HG03103 (cell line): ENCODE measurements at regions not wholly inside any gene's neighbourhood (a gene's known extent, or its start where the extent isn't known, plus 50 kb on each side); places are given as distances from the start of the nearest gene placed in this dataset.

Source experiments
- ATAC-seq: cut with Tn5 transposase; IDR thresholded peaks from one replicate; pipeline ENCODE4 v1.9.1; 2021; ENCODE audit warnings: low read depth; ENCODE audit not compliant: unreplicated experiment

GRCh38 chr5:159826351-159827214 lies 89.7 kb upstream of the ADRA1B start:
- peak; percentile 97 for ATAC-seq

GRCh38 chr5:159827861-159828260 lies 88.4 kb upstream of the ADRA1B start:
- ATAC-seq, result no peak

DNA sequence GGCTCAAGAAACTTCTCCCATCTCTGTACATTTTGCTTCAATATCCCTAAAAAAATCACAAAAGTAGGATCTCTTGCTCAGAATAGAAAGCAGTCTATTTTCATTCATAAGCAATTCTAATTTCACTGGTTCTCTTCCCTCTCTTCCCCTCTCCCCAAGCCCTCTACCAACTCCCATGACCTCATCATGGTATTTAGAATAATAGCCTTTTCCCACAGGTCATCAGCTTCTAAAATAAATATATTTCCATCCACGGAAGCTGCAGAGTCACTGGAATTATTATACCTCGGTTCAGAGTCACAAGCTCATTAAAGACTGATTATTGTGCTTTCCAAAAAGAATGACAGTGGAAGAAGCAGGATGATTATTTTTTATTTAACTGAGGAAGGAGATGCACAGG lies 84.2 kb upstream of the ADRA1B start:
- ATAC-seq, result no peak

- ATAC-seq, result no peak
Measured at GRCh38 chr5:159833088-159833487, 83.2 kb upstream of the ADRA1B start.

DNA sequence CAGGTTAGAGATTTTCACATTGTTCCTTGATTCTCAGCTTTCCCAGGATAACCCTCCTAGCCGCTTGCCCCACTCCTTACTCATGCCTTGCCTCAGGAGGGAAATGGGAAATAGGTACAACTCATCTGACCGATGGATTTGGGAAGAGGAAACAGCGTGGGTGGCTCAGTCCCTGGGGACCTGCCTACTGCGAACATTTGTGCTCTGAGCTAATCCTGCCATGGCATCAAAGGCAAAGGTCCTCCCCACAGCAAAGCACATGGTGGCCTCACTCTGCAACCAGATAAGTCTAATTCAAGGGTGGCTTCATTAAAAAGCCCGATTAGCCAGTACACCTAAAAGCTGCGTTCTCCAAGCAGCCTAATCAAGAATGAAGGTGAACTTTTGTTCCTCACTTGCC lies 82.4 kb upstream of the ADRA1B start:
- no peak for ATAC-seq

- no peak for ATAC-seq
Measured at GRCh38 chr5:159835548-159835947, 80.7 kb upstream of the ADRA1B start.

DNA sequence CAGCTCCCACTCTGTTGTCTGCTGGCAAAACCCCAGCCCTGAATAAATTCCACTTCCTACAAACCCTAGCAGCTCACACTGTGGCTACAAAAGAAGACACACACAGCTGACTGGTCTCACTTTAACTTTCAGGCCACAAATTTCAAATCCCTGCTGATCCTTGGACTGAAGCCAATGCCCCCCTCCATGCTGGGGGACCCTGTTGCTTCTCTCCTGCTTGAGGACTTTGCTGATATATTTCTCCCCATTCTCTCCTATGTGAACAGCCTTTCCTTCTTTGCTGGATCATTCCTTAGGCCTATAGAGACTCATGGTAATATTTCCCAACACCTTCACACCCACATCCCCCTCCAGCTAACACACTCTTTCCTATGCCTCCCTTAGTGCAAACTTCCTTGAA lies 79.6 kb upstream of the ADRA1B start:
- ATAC-seq, result no peak

DNA sequence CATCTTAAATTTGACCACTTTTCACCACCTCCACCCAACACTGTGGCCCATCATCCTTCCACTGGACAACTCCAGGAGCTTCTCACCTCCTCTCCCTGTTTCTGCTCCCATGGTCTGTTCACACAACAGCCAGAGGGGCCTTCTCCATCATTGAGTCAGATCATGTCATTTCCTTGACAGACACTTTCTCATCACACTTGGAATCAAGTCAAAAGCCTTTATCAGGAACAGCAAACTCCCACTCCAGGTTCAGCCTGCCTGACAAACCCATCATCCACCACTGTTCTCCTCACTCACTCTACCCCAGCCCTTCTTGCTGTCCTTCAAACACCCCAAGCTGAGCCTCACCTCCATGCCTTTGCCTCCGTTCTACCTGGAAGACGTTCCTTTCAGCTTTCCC lies 78.4 kb upstream of the ADRA1B start:
- no peak for ATAC-seq

DNA sequence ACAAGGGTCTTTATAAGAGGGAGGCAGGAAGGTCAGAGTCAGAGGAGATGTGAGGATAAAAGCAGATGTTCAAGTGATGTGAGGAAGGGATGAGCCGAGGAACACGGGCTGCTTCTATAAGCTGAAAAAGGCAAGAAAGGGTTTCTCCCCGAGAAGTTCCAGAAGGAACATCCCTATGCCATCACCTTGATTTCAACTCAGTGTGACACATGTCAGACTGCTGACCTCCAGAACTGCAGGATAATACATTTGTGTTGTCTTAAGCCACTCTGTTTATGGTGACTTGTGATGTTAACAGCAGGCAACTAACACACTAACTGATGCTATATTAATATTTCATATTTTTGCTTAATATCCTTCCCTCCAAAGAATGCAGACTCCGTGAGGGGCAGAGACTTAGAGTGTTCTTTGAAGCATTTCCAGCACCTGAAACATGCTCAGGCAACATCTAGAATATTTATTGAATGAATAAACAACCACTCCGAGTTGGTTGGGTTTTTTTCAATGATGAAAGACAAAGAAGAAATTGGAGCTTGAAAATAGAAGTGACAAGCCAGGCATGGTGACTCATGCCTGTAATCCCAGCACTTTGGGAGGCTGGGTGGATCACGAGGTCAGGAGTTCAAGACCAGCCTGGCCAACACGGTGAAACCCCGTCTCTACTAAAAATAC lies 77.6 kb upstream of the ADRA1B start:
- ATAC-seq, result no peak

GRCh38 chr5:159844267-159845121 lies 71.8 kb upstream of the ADRA1B start:
- no peak for ATAC-seq

DNA sequence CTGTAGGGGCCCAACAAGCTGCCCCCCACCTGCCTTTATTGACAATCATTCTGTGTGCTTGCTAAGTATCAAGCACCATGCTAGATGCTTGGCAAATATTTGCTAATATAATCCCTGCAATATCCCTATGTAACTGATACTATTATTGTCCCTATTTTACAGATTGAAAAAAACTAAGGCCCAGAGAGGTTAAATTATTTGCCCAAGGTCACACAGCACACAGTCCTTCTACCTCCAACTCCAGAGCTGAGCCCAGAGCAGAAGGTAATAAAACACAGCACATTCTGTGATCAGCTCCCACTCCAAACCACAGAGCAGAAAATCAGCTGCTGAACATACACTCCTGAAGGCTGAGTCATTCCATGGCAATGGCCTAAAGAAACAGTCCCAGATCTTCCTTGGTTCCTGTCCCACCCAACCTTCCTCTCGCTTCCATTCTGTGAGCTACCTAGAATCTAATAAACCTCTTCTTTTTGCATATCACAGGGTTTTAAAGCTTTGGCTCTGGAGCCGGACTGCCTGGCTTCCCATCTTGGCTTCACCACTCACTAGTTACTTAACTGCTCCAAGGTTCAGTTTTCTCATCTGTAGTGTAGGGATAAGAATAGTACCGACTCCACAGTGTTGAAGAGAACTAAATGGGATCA lies 66.7 kb upstream of the ADRA1B start:
- no peak for ATAC-seq

DNA sequence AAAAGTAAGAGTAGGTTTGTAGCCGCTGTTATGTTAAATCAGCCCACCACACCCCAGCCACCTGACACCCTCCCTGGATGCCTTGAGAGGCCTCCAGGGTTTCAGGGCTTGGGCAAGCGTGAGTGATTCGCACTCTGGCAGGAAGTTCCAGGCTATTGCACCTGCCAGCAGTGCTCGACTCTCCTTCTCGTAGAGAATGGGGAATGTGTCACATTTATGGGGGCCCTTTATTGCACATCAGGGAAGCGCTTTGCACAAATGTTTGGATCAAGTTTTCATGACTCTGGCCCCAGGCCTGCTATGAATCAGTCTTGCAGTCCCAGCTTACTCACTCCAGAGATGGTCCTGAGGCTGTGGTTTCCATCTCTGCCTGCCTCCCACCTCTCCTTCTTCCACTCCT lies 66.1 kb upstream of the ADRA1B start:
- ATAC-seq, result no peak

- ATAC-seq, result no peak
Measured at GRCh38 chr5:159851053-159851452, 65.2 kb upstream of the ADRA1B start.

- no peak for ATAC-seq
Measured at GRCh38 chr5:159854916-159855315, 61.4 kb upstream of the ADRA1B start.

GRCh38 chr5:159855476-159856191 lies 60.6 kb upstream of the ADRA1B start:
- ATAC-seq, result no peak

- ATAC-seq, result no peak
Measured at GRCh38 chr5:159858871-159859270, 57.4 kb upstream of the ADRA1B start.

GRCh38 chr5:159861086-159861485 lies 55.2 kb upstream of the ADRA1B start:
- no peak for ATAC-seq

DNA sequence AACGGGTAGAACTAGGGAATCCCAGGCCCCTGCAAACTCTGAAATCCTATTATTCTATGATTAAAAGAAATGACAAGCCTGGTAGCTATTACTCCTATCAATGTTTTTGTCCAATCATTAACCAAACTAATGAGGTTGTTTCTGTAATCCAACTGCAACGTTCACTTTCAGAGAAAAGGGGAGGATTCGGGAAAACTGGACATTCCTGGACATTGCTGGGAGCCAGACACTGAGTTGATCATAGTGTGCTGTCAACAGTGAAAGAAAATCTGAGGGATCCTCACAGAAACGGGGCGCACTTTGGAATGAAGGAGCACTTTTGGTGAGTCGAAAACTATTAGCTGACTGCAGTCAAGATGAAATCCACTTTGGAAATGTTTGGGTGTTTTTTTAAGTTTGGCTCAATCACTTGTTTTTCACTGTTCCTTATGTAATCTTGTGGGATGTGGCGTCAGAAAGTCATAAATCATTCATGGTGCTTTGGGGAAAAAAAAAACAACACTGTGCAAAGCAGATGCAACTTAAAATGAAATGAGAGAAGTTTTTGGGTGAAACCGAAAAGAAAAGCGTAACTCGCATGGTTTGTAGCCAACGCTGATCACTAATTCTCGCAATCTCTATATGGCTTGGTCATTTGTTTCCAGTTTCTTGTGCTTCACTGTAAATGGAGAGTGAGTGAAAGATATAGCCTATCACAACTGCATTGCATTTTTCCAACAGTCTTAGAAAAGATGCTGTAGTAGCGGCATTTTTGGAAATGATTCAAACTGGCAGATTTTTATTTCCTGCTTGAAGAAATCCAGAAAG lies 51.2 kb upstream of the ADRA1B start:
- ATAC-seq, result peak; percentile 81

DNA sequence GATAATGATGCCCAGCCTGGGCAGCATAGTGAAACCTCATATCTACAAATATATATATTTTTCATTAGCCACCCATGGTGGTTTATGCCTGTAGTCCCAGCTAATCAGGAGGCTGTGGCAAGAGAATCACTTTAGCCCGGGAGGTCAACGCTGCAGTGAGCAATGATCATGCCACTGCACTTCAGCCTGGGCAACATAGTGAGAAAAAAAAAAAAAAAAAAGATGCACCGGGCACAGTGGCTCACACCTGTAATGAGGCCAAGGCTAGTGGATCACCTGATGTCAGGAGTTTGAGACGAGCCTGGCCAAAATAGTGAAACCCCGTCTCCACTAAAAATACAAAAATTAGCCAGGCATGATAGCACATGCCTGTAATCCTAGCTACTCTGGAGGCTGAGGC lies 50.2 kb upstream of the ADRA1B start:
- ATAC-seq, result no peak
